Right lobe of liver (tissue), 4 donors: ENCODE measurements at regions not wholly inside any gene's neighbourhood (a gene's known extent, or its start where the extent isn't known, plus 50 kb on each side); places are given as distances from the start of the nearest gene placed in this dataset.

Experiments used
- CTCF ChIP-seq, 4 donors: fragments of 200-600 bp in 3 of 4; fragments of 450-650 bp in 1 of 4; IDR thresholded peaks; one replicate each; pipeline versions ENCODE4 v1.5.1 to v1.8.0; 2016 to 2022; ENCODE audit warnings: antibody characterized with exemption in 4 of 4, mild to moderate bottlenecking in 2 of 4
- POLR2A ChIP-seq: fragments of 450-650 bp; IDR thresholded peaks from one replicate; pipeline ENCODE4 v1.6.1; 2017; ENCODE audit warnings: antibody characterized with exemption, mild to moderate bottlenecking
- donor health status: DM: no; HTN: no; CAD: no.
- donor health status: DM: no; HTN: no; CAD: no.
- donor health status: DM: no; HTN: yes; CAD: no.

- TF ChIP-seq POLR2A (no peak), CTCF (IDR thresholded peaks at IDR 0.05) (no peak)
Measured at GRCh38 chr5:68950125-68950524, 143.7 kb upstream of the SLC30A5 start.
